Kidney (tissue), 13 donors: ENCODE measurements at regions not wholly inside any gene's neighbourhood (a gene's known extent, or its start where the extent isn't known, plus 50 kb on each side); places are given as distances from the start of the nearest gene placed in this dataset.

Experiments used
- DNase-seq, 5 donors: peaks; one replicate each; pipeline ENCODE4 v3.0.0-alpha.2; 2013 to 2020
- FAIRE-seq: peaks from 2 replicates; lab custom pipeline; 2012; peaks lifted over from hg19 to GRCh38; lab: Jason Lieb, UNC
- H3K27ac ChIP-seq, 2 donors: one replicate each; pipeline ENCODE4 v1.7.0; 2013; ENCODE audit warnings: low read depth in 2 of 2, low read length in 2 of 2, inconsistent platforms in 1 of 2
- H3K27me3 ChIP-seq: one replicate; pipeline ENCODE4 v1.7.1; 2013; ENCODE audit warnings: low read length, inconsistent platforms; ENCODE audit not compliant: control insufficient read depth, insufficient read depth
- H3K36me3 ChIP-seq, 3 donors: one replicate each; pipeline versions ENCODE4 v1.7.0 to v1.7.1; 2013; ENCODE audit warnings: low read length in 3 of 3, control low read depth in 1 of 3, inconsistent platforms in 1 of 3; ENCODE audit not compliant: insufficient read depth in 3 of 3, control insufficient read depth in 2 of 3
- H3K4me1 ChIP-seq, 3 donors: one replicate each; pipeline versions ENCODE4 v1.7.0 to v1.7.1; 2013; ENCODE audit warnings: low read length in 3 of 3, inconsistent platforms in 1 of 3, low read depth in 1 of 3; ENCODE audit not compliant: control insufficient read depth in 2 of 3, insufficient read depth in 2 of 3
- H3K4me3 ChIP-seq, 3 donors: one replicate each; pipeline versions ENCODE4 v1.7.0 to v1.8.1; 2013; ENCODE audit warnings: low read length in 3 of 3, control low read depth in 1 of 3, inconsistent platforms in 1 of 3
- H3K9ac ChIP-seq, 3 donors: one replicate each; pipeline versions ENCODE4 v1.7.0 to v1.7.1; 2013; ENCODE audit warnings: low read length in 3 of 3, control low read depth in 1 of 3, inconsistent platforms in 1 of 3
- H3K9me3 ChIP-seq, 3 donors: one replicate each; pipeline versions ENCODE4 v1.7.0 to v1.7.1; 2013; ENCODE audit warnings: low read length in 3 of 3, control low read depth in 1 of 3, inconsistent platforms in 1 of 3; ENCODE audit not compliant: control insufficient read depth in 2 of 3, insufficient read depth in 1 of 3
- intact Hi-C: fragments of 100-400 bp; cut with DNase I; formaldehyde crosslinking; loops from one replicate; pipeline ENCODE4 v1.11.1; 2022
- TF ChIP-seq, protein P1 (sequence below): IDR thresholded peaks from 3 replicates; pipeline ENCODE4 v1.5.1; 2012; ENCODE audit warnings: mild to moderate bottlenecking, moderate library complexity, borderline replicate concordance; ENCODE audit not compliant: insufficient read depth; ENCODE audit errors: extremely low read depth
- donor health status: control.
- donor health status: control.
- donor health status: control.
- donor health status: control.
- donor health status: control.
- donor health status: DM: yes; HTN: yes; CAD: no.
- donor health status: Normal renal cell carcinoma (clear cell type).

DNA sequence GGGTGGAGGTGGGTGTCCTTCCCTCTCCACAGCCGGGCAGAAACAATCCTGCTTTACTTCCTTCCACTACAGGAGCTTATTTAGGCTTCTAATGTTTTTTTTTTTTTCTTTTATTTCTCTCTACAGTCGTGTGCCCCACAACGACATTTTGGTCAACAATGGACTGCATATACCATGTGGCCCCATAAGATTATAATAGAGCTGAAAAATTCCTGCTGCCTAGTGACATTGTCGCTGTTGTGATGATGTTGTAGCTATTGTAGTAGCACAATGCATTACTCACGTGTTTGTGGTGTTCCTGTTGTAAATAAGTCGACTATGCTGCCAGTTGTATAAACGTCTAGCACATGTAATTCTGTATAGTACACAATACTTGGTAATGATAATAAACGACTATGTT lies 153.7 kb downstream of the IL20RB start:
- Histone ChIP-seq H3K4me3 (no peak overlapping the region), H3K36me3 (no peaks in the 10 kb centered on the region), H3K4me1 (no peaks in the 10 kb centered on the region), H3K27ac (no peak overlapping the region), H3K27me3 (no peaks in the 10 kb centered on the region), H3K9me3 (no peaks in the 10 kb centered on the region), H3K9ac (no peak overlapping the region)
- FAIRE-seq (no peak), DNase-seq (no peak)
- intact Hi-C loops: no loop called here
- TF ChIP-seq, protein P1, sequence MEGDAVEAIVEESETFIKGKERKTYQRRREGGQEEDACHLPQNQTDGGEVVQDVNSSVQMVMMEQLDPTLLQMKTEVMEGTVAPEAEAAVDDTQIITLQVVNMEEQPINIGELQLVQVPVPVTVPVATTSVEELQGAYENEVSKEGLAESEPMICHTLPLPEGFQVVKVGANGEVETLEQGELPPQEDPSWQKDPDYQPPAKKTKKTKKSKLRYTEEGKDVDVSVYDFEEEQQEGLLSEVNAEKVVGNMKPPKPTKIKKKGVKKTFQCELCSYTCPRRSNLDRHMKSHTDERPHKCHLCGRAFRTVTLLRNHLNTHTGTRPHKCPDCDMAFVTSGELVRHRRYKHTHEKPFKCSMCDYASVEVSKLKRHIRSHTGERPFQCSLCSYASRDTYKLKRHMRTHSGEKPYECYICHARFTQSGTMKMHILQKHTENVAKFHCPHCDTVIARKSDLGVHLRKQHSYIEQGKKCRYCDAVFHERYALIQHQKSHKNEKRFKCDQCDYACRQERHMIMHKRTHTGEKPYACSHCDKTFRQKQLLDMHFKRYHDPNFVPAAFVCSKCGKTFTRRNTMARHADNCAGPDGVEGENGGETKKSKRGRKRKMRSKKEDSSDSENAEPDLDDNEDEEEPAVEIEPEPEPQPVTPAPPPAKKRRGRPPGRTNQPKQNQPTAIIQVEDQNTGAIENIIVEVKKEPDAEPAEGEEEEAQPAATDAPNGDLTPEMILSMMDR: no peak

GRCh38 chr3:137116619-137117018 lies 158.8 kb downstream of the IL20RB start:
- no peaks in the 10 kb centered on the region for H3K9me3 ChIP-seq
- no peak overlapping the region for H3K4me3 ChIP-seq
- no peaks in the 10 kb centered on the region for H3K4me1 ChIP-seq
- no peak for FAIRE-seq
- no peak overlapping the region for H3K9ac ChIP-seq
- TF ChIP-seq, protein P1: no peak
- H3K27me3 ChIP-seq: no peaks in the 10 kb centered on the region
- intact Hi-C loops: no loop called here
- H3K36me3 ChIP-seq: no peaks in the 10 kb centered on the region
- no peak for DNase-seq
- no peak overlapping the region for H3K27ac ChIP-seq

DNA sequence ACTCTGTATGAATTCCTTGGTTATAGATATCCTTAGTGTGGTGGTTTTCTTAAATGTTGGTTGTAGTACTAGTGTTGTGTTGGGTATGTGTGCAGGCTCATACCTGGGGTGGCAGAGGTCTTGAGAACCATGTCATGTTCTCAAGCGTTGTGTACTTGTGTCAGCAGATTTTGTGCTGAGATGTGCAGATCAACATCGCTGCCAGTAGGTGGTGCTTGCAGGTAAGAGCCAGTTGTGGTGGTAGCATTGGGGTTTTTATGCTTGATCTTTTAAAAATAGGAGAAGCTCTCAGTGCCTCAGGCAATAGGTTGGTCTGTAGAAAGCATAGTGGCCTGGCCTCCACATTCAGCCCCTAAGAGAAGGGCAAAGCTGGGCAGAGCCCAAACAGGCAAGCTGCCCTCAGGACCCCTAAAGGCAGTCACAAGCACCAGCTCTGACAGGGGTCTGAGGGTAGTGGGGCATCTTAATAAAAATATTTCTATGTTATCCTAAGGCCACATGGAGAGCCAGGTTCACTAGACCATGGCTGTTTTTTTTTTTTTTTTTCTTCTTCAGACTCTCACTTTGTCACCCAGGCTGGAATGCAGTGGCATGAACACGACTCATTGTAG lies 164.0 kb downstream of the IL20RB start:
- Histone ChIP-seq H3K4me1 (no peaks in the 10 kb centered on the region), H3K9ac (no peak overlapping the region), H3K27me3 (no peaks in the 10 kb centered on the region), H3K9me3 (no peaks in the 10 kb centered on the region), H3K36me3 (no peaks in the 10 kb centered on the region), H3K27ac (no peak overlapping the region), H3K4me3 (no peak overlapping the region)
- FAIRE-seq (no peak), DNase-seq (peak in 4 of 5 donors; percentile 33 to 62 (median 50))
- TF ChIP-seq, protein P1: no peak
- intact Hi-C loops: no loop called here

- H3K4me1 ChIP-seq: no peaks in the 10 kb centered on the region
- H3K27me3 ChIP-seq: no peaks in the 10 kb centered on the region
- TF ChIP-seq, protein P1: no peak
- H3K9me3 ChIP-seq: no peaks in the 10 kb centered on the region
- intact Hi-C loops: no loop called here
- DNase-seq (no peak), FAIRE-seq (no peak)
- H3K27ac ChIP-seq: no peak overlapping the region
- no peaks in the 10 kb centered on the region for H3K36me3 ChIP-seq
- no peak overlapping the region for H3K4me3 ChIP-seq
- no peak overlapping the region for H3K9ac ChIP-seq
Observed at GRCh38 chr3:137131081-137131480, 173.3 kb downstream of the IL20RB start.
